HUES64 (cell line): ENCODE measurements at regions not wholly inside any gene's neighbourhood (a gene's known extent, or its start where the extent isn't known, plus 50 kb on each side); places are given as distances from the start of the nearest gene placed in this dataset.

Experiments used
- H3K27ac ChIP-seq: 2 replicates; pipeline ENCODE4 v1.7.0; 2013; ENCODE audit warnings: low read depth, low read length, inconsistent platforms
- H3K27me3 ChIP-seq: 2 replicates; pipeline ENCODE4 v1.6.1; 2013; ENCODE audit warnings: mild to moderate bottlenecking, low read length; ENCODE audit not compliant: insufficient read depth
- H3K36me3 ChIP-seq: 2 replicates; pipeline ENCODE4 v1.6.1; 2013; ENCODE audit warnings: mild to moderate bottlenecking, low read length; ENCODE audit not compliant: insufficient read depth
- H3K4me1 ChIP-seq: 2 replicates; pipeline ENCODE4 v1.6.1; 2013; ENCODE audit warnings: mild to moderate bottlenecking, low read length, moderate library complexity; ENCODE audit not compliant: insufficient read depth
- H3K4me3 ChIP-seq: 2 replicates; pipeline ENCODE4 v1.5.1; 2013; ENCODE audit warnings: mild to moderate bottlenecking, low read length, moderate library complexity
- H3K9ac ChIP-seq: 2 replicates; pipeline ENCODE4 v1.6.1; 2013; ENCODE audit warnings: mild to moderate bottlenecking, low read depth, low read length
- H3K9me3 ChIP-seq: 2 replicates; pipeline ENCODE4 v1.6.1; 2013; ENCODE audit warnings: low read depth, low read length; ENCODE audit not compliant: insufficient read depth
- WGBS: fragments of 150-250, 120-280 bp; methylation state at CpG from one replicate; pipeline ENCODE4 v1.1.7; 2013; ENCODE audit warnings: missing lambda C conversion rate; 5-methylcytosine and 5-hydroxymethylcytosine counted together

DNA sequence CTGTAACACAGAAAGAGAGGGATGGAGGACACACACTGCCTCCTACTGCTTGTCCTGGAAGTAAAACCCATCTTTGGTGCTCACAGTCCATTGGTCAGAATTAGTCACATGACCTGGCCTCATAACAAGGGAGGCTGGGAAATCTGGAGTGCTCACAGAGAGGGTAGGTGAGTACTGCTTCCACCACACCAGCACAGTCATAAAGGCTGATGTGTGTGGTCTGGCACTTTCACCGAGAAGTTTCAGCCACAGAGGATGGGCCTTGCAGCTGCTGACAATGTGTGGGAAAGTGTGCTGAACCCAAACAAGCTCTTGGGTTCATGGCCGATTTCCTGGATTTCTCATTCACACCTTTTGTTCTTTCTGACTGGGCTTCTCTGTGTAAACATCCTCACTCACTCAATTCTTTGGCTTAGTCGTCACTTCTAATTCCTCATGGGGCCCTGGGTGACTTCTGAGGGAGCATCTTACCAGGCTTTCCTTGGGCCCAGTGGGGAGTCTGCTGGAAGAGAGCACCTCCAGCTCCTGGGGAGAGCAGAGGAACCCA, 100.7 kb downstream of the ASB7 start:
- no peaks in the 10 kb centered on the region for H3K36me3 ChIP-seq
- H3K9ac ChIP-seq, result no peak overlapping the region
- H3K27ac ChIP-seq, result no peak overlapping the region
- WGBS, result 79% methylated on average over 3 of the region's 3 CpGs
- no peaks in the 10 kb centered on the region for H3K27me3 ChIP-seq
- H3K4me1 ChIP-seq, result no peaks in the 10 kb centered on the region
- H3K9me3 ChIP-seq, result no peaks in the 10 kb centered on the region
- no peak overlapping the region for H3K4me3 ChIP-seq

DNA sequence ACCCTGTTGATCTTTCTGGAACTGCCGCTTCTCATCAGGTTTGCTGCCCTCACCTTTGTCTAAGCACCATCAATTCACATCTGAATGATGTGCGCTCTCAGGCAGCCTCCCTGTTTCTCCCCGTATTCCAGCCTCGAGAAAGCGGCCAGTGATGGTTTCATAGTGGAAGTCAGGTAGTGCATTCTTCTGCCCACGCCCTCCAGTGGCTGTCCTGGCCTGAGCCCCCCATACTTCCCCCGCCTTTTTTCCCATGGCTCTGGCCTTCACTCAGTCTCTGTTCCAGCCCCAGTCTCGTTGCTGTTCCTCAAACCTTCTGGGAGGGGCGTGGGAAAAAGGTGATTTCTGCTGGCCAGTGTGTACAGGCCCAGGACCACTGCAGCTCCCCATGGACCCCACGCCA, 101.3 kb downstream of the ASB7 start:
- Histone ChIP-seq H3K9me3 (no peaks in the 10 kb centered on the region), H3K9ac (no peak overlapping the region), H3K4me1 (no peaks in the 10 kb centered on the region), H3K36me3 (no peaks in the 10 kb centered on the region), H3K27ac (no peak overlapping the region), H3K4me3 (no peak overlapping the region), H3K27me3 (no peaks in the 10 kb centered on the region)
- 92% methylated on average over 10 of the region's 10 CpGs for WGBS

DNA sequence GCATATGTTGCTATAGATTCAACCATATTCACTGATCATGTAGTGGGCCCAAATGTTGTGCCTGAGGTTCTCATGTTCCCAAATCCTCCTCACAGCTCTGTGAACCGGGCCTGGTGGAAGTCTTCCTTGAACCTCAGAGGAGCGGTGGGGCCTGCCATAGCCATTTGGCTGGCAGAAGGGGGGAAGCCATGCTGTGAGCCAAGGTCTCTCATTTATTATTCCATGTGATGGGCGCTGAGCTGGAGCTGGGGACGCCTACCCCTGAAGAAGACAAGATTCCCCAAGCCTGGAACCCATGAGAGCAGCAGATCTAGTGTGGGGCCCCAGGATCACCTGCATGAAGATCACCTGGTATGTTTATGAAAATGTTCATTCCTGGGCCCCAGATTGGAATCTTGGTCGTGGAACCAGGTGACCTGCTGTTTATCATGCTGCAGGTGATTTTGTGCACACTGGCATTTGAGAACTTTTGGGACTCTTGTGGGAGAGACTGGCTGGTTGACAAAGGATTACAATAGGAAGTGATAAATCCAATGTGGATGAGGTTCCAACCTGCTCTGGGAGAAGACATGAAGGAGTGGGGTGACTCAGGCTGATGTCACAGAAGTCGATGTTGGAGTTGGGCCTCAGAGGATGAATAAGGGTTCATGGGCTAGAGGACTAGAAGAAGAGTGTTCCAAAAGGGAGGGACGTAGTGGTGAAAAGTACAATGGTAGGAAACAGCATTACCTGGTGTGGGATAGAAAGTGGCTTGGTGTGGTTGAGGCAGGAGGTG, 102.1 kb downstream of the ASB7 start:
- no peak overlapping the region for H3K4me3 ChIP-seq
- no peaks in the 10 kb centered on the region for H3K36me3 ChIP-seq
- no peak overlapping the region for H3K9ac ChIP-seq
- no peaks in the 10 kb centered on the region for H3K27me3 ChIP-seq
- H3K27ac ChIP-seq, result no peak overlapping the region
- H3K9me3 ChIP-seq, result no peaks in the 10 kb centered on the region
- no peaks in the 10 kb centered on the region for H3K4me1 ChIP-seq
- 93% methylated on average over 7 of the region's 7 CpGs for WGBS

DNA sequence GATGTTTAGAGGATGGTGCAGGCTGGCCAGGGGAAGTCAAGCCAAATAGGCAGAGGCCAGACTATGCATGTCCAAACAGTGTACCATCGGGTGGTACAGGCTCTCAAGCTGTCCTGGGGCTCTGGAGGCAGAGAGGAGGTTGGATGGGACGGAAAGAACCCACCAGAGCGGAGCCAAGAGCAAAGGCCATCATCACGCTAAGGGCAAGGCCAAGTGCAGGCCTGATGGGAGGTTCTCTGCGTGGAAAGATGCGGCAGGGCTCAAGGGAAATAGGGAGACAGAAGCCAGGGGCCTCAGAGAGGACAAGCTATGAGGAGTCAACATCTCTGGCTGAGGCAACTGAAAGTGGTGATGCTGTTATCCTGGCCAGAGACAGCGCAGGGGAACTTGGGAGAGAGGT, 102.7 kb downstream of the ASB7 start:
- Histone ChIP-seq H3K27ac (no peak overlapping the region), H3K4me3 (no peak overlapping the region), H3K4me1 (no peaks in the 10 kb centered on the region), H3K9ac (no peak overlapping the region), H3K36me3 (no peaks in the 10 kb centered on the region), H3K9me3 (no peaks in the 10 kb centered on the region), H3K27me3 (no peaks in the 10 kb centered on the region)
- 94% methylated on average over 7 of the region's 7 CpGs for WGBS

DNA sequence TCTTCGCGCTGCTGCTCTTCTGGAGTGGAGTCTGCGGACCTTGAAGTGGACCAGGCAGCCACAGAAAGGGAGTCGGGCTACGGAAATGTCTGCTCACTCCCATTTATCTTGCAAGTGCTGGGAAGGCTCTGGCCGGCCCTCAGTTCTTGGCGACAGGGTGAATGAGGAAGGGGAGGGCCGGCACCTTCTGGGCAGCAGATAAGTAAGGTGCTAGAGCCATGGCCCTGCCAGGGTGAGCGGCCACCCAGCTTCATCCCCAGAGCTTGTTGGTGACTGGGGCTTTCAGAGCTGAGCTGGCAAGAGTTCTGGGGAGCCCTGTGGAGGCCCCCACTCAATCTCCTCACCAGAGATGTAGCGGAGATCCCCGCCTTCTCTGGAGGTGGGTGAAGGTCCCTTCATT, 103.5 kb downstream of the ASB7 start:
- no peaks in the 10 kb centered on the region for H3K4me1 ChIP-seq
- no peak overlapping the region for H3K4me3 ChIP-seq
- H3K27ac ChIP-seq, result no peak overlapping the region
- 95% methylated on average over 11 of the region's 11 CpGs for WGBS
- no peaks in the 10 kb centered on the region for H3K36me3 ChIP-seq
- no peaks in the 10 kb centered on the region for H3K27me3 ChIP-seq
- no peak overlapping the region for H3K9ac ChIP-seq
- H3K9me3 ChIP-seq, result no peaks in the 10 kb centered on the region

DNA sequence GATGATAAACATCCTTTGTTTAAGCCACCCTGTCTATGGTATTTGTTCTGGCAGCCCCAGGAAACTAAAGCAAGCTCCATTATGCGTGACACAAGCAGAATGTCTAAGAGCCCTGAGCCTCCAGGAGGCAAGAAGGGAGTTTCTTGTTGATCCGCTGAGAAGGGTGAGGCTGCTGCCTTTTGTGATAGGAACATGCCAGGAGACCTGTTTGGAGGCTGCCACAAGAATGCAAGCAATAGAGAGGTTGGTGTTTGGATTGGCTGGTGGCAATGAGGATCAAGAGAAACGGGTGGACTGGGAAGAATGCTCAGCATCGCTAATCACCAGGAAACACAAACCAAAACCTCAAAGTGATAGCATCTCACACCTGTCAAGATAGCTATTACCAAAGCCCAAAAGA, 104.8 kb downstream of the ASB7 start:
- 82% methylated on average over 3 of the region's 4 CpGs for whole genome bisulfite sequencing
- H3K9ac ChIP-seq, result no peak overlapping the region
- H3K27ac ChIP-seq, result no peak overlapping the region
- H3K4me1 ChIP-seq, result no peaks in the 10 kb centered on the region
- H3K9me3 ChIP-seq, result no peaks in the 10 kb centered on the region
- H3K4me3 ChIP-seq, result no peak overlapping the region
- no peaks in the 10 kb centered on the region for H3K27me3 ChIP-seq
- no peaks in the 10 kb centered on the region for H3K36me3 ChIP-seq

DNA sequence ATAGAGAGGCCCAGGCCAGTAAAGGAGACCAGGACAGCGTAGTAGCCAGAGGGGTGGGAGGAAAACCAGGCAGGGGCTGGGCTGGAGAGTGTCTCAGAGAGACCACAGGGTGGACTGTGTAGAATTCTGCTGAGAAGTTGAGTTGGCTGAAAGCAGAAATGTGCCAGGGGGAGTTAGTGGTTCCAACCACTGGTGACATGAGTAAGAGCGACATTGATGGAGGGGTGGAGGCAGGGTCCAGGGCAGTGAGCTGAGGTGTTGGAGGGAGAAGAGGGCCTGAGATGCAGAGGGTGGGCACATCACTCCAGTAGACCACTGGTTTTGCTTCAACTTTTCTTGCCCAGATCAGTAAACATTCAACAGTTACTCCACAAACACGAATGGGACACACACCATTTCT, 106.5 kb downstream of the ASB7 start:
- H3K27me3 ChIP-seq, result no peaks in the 10 kb centered on the region
- WGBS, result 92% methylated on average over 3 of the region's 3 CpGs
- no peak overlapping the region for H3K4me3 ChIP-seq
- no peak overlapping the region for H3K27ac ChIP-seq
- H3K9ac ChIP-seq, result no peak overlapping the region
- H3K4me1 ChIP-seq, result no peaks in the 10 kb centered on the region
- H3K9me3 ChIP-seq, result no peaks in the 10 kb centered on the region
- H3K36me3 ChIP-seq, result no peaks in the 10 kb centered on the region

DNA sequence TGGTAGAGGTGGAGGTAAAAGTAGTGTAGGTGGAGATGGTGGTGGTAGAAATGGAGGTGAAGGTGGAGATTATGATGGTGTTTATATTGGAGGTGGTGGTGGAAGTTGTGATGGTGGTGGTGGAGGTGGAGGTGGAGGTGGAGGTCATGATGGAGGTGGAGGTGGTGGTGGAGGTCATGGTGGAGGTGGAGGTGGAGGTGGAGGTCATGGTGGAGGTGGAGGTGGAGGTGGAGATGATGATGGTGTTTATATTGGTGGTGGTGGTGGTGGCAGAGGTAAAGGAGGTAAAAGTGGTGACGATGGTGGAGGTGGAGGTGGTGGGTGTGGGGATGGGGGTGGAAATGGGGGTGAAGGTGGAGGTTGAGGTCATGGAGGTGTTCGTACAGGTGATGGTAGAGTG, 107.8 kb downstream of the ASB7 start:
- WGBS, result 44% methylated on average over 2 of the region's 2 CpGs
- no peaks in the 10 kb centered on the region for H3K4me1 ChIP-seq
- no peaks in the 10 kb centered on the region for H3K36me3 ChIP-seq

DNA sequence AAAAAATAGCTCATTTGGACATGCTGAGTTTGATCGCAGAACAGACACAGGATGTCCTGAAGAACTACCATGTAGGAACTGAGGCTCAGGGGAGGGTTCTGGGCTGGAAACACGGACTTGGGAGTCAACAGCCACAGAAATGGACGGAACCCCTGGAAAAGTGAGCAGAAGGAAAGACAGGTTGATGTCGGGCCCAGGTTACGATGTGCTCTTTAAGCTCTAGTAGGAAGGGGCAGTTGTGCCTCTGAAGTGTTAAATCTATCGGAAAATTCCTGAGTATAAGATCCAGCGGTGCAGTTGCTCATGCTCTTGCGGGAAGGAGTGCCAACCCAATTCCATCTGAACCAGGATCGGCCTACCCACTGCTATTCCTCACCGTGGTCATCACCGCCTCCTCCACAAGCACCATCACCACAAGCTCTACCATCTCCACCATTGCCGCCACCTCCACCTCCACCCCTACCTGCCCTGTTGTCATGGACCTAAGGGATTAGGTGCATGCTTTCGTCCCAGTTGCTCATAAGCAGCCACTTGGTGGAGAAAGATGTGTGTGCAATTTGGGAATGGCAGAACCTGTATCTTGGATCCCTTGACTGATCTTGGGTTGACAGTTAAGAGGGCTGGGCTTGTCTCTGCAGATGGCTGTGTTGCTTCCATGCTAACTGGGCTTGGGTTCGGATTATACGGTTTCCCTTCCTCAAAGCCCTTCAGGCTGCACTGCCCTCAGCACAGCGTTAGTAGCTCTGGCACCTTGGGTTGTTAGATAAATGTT, 108.5 kb downstream of the ASB7 start:
- Histone ChIP-seq H3K9me3 (no peaks in the 10 kb centered on the region), H3K4me3 (no peak overlapping the region), H3K27ac (no peak overlapping the region), H3K9ac (no peak overlapping the region), H3K36me3 (no peaks in the 10 kb centered on the region), H3K27me3 (no peaks in the 10 kb centered on the region), H3K4me1 (no peaks in the 10 kb centered on the region)
- WGBS, result 93% methylated on average over 16 of the region's 16 CpGs

More for the DNA sequence above, 107.8 kb downstream of the ASB7 start:
- Histone ChIP-seq H3K9ac (no peak overlapping the region), H3K27me3 (no peaks in the 10 kb centered on the region), H3K9me3 (no peaks in the 10 kb centered on the region), H3K27ac (no peak overlapping the region), H3K4me3 (no peak overlapping the region)

DNA sequence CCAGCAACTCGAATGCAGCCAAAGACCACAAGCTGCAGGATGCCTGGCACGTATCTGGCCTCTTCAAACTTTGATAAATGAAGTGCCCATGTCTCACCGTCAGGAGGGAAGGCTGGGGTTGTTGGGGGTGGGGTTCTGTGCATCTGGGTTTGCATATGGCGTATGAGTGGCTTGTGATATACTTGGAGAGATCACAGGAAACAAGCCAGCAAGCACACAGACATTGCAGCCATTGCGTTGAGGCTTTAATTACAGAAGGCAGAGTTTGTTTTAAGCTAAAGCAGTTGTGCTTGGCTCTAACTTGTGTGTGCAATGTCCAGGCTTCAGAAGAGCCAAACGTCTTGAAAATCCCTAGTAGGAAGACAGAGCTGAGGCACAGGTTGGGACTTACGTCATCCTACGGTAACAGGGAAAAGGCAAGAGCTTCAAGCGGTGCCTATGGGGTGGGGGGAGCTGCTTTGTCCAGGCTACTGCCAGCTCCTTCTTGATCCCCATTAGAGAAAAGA, 109.2 kb downstream of the ASB7 start:
- Histone ChIP-seq H3K4me1 (no peaks in the 10 kb centered on the region), H3K27me3 (no peaks in the 10 kb centered on the region), H3K4me3 (no peak overlapping the region), H3K27ac (no peak overlapping the region), H3K9me3 (no peaks in the 10 kb centered on the region), H3K9ac (no peak overlapping the region), H3K36me3 (no peaks in the 10 kb centered on the region)
- 80% methylated on average over 9 of the region's 9 CpGs for WGBS

DNA sequence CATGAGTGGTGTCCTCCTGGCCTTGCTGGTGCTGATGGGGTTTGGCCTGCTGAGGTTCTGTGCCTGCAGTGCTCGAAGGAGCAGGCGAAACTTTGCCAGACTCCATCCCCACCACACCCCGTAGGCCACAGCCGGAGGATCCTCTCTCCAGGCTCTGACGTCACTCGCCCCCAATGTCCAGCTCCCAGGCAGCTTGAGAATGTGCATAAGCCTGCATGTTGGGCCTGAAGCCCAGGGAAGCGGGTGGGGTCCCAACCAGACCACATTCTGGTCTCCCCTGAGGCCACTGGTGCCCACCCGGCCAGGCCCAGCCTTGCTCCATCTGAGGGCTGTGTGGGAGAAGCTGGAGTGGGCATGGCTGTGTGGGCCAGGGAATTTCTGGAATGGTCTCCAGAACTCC, 109.8 kb downstream of the ASB7 start:
- WGBS, result 84% methylated on average over 8 of the region's 8 CpGs
- Histone ChIP-seq H3K27me3 (no peaks in the 10 kb centered on the region), H3K4me3 (no peak overlapping the region), H3K9ac (no peak overlapping the region), H3K36me3 (no peaks in the 10 kb centered on the region), H3K27ac (no peak overlapping the region), H3K4me1 (no peaks in the 10 kb centered on the region), H3K9me3 (no peaks in the 10 kb centered on the region)
